Mucosa of descending colon (tissue), 3 donors: ENCODE measurements at regions not wholly inside any gene's neighbourhood (a gene's known extent, or its start where the extent isn't known, plus 50 kb on each side); places are given as distances from the start of the nearest gene placed in this dataset.

Experiments used
- ATAC-seq: fragments of 200-7000 bp; cut with Tn5 transposase; one replicate; pipeline ENCODE4 v1.9.1; 2020; ENCODE audit warnings: mild to moderate bottlenecking, moderate library complexity
- DNase-seq, 3 donors: peaks; one replicate each; pipeline ENCODE4 v3.0.0-alpha.2; 2020
- H3K36me3 ChIP-seq: fragments of 200-600 bp; one replicate; pipeline ENCODE4 v1.8.0; 2021; ENCODE audit warnings: low read depth, mild to moderate bottlenecking
- H3K4me1 ChIP-seq: fragments of 200-600 bp; one replicate; pipeline ENCODE4 v1.8.0; 2021; ENCODE audit warnings: low read depth, mild to moderate bottlenecking
- H3K4me3 ChIP-seq: fragments of 200-600 bp; one replicate; pipeline ENCODE4 v1.8.0; 2021; ENCODE audit warnings: mild to moderate bottlenecking
- H3K9me3 ChIP-seq: fragments of 200-600 bp; one replicate; pipeline ENCODE4 v1.8.0; 2021; ENCODE audit warnings: mild to moderate bottlenecking
- intact Hi-C, 2 donors: fragments of 100-400 bp; cut with DNase I in 1 of 2; cut with micrococcal nuclease in 1 of 2; formaldehyde crosslinking; loops; one replicate each; pipeline versions ENCODE4 v1.11.0 to v1.11.1; 2022; cut with DNase I, micrococcal nuclease
- TF ChIP-seq, protein P1 (sequence below): fragments of 200-600 bp; IDR thresholded peaks from one replicate; pipeline ENCODE4 v1.8.0; 2022; ENCODE audit warnings: antibody characterized with exemption, mild to moderate bottlenecking
- donor health status: DM: no; HTN: no; CAD: no; lungs with moderate emphysema.
- donor health status: DM: no; HTN: no; CAD: no.
- donor health status: DM: no; HTN: yes; CAD: no.

DNA sequence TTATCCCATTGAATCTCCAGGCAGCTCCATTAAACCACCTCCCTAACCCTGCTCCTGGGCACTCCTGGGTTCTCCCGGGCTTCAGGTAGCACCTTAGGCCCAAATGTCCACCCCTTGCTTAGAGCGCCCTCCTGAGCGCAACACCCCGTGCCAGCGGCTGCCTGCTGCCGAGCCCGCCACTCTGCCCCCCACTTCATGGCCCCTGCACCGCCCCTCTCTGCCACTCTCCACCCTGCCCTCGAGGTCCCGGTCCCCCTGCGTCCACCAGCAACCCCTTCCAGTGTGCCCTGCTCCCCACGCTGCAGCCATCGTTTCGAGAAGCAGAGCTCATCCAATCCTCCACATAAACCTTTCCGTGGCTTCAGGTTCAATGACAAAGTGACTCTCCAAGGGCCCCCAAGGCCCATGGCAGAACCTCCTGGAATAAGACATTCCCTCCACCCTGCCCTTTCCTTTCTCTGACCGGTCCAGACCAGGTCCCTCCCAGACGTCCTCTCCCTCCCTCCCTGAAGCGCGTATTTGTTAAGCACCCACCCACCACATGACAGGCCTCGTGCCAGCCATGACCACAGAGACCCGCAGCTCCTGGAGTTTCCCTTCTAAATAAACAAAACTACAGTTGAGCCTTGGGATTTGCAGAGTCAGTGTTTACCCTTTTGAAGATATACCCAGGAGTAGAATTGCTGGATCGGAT lies 66.6 kb downstream of the ARHGEF18 start:
- DNase-seq: no peak
- TF ChIP-seq, protein P1, sequence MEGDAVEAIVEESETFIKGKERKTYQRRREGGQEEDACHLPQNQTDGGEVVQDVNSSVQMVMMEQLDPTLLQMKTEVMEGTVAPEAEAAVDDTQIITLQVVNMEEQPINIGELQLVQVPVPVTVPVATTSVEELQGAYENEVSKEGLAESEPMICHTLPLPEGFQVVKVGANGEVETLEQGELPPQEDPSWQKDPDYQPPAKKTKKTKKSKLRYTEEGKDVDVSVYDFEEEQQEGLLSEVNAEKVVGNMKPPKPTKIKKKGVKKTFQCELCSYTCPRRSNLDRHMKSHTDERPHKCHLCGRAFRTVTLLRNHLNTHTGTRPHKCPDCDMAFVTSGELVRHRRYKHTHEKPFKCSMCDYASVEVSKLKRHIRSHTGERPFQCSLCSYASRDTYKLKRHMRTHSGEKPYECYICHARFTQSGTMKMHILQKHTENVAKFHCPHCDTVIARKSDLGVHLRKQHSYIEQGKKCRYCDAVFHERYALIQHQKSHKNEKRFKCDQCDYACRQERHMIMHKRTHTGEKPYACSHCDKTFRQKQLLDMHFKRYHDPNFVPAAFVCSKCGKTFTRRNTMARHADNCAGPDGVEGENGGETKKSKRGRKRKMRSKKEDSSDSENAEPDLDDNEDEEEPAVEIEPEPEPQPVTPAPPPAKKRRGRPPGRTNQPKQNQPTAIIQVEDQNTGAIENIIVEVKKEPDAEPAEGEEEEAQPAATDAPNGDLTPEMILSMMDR: no peak
- no peaks in the 10 kb centered on the region for H3K9me3 ChIP-seq
- no peak overlapping the region for H3K4me3 ChIP-seq
- intact Hi-C loops: no loop called here
- no peaks in the 10 kb centered on the region for H3K4me1 ChIP-seq
- peak; percentile 41 for ATAC-seq
- no peaks in the 10 kb centered on the region for H3K36me3 ChIP-seq

DNA sequence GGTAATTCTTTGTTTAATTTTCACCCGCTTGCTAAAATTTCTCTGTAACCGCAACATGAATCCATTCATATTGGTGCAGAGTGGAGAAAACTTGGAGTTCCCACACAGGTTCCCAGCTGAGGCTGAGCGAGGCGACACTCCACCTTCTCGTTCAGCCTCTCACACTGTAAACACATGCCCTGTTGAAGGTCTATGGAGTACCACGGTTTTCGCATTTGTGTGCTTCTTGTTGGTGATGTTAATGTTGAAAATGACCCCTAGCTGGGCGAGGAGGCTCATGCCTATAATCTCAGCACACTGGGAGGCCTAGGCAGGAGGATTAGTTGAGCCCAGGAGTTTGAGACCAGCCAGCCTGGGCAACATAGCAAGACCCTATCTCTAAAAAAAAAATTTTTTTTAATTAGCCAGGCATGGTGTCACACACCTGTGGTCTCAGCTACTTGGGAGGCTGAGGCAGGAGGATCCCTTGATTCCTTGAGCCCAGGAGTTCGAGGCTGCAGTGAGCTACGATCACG lies 67.2 kb downstream of the ARHGEF18 start:
- no peaks in the 10 kb centered on the region for H3K4me1 ChIP-seq
- ATAC-seq: no peak
- TF ChIP-seq, protein P1: no peak
- intact Hi-C loops: no loop called here
- no peaks in the 10 kb centered on the region for H3K9me3 ChIP-seq
- DNase-seq: no peak
- no peaks in the 10 kb centered on the region for H3K36me3 ChIP-seq
- no peak overlapping the region for H3K4me3 ChIP-seq

- TF ChIP-seq, protein P1: no peak
- ATAC-seq (peak; percentile 8), DNase-seq (no peak)
- Histone ChIP-seq H3K9me3 (no peaks in the 10 kb centered on the region), H3K4me1 (no peaks in the 10 kb centered on the region), H3K36me3 (no peaks in the 10 kb centered on the region), H3K4me3 (no peak overlapping the region)
- intact Hi-C loops: no loop called here
Measured at GRCh38 chr19:7417671-7418324, 69.1 kb downstream of the ARHGEF18 start.

DNA sequence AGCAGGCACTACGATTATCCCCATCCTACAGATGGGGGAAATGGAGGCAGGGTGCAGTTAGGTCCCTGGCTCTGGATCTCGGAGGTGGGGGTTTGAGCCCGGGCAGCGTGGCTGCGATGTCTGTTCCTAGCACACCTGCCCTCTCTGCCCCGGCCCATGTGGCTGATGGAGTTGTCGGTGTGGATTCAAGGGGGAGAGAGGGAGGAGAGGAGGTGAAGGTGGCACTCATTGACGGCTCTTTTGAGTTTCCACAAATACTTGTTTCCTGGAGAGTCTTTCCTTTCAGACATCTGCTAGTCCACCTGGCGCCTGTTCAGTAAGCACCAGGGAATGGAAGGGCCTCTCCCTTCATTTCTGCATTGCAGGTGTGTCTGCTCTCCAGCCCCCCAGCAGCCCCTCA lies 69.9 kb downstream of the ARHGEF18 start:
- ATAC-seq (no peak), DNase-seq (no peak)
- TF ChIP-seq, protein P1: no peak
- no peaks in the 10 kb centered on the region for H3K4me1 ChIP-seq
- H3K4me3 ChIP-seq: no peak overlapping the region
- no peaks in the 10 kb centered on the region for H3K9me3 ChIP-seq
- intact Hi-C loops: no loop called here
- H3K36me3 ChIP-seq: no peaks in the 10 kb centered on the region

DNA sequence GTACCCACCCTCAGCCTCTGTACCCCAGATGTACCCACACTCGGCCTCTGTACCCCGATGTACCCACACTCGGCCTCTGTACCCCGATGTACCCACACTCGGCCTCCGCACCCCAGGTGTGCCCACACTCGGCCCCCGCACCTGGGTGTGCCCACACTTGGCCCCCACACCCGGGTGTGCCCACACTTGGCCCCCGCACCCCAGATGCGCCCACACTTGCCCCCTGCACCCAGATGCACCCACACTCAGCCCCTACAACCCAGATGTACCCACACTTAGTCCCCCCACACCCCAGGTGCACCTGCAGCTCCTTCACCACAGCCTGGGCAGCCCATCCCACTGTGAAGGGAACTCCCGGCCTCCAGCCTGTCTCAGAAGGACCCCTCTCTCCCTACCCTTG lies 69.7 kb downstream of the PEX11G start:
- ATAC-seq (no peak), DNase-seq (no peak)
- Histone ChIP-seq H3K36me3 (no peaks in the 10 kb centered on the region), H3K4me1 (no peaks in the 10 kb centered on the region), H3K9me3 (no peaks in the 10 kb centered on the region), H3K4me3 (no peak overlapping the region)
- TF ChIP-seq, protein P1: no peak
- intact Hi-C loops: no loop called here
